OCI-LY7 (cell line): ENCODE measurements at regions not wholly inside any gene's neighbourhood (a gene's known extent, or its start where the extent isn't known, plus 50 kb on each side); places are given as distances from the start of the nearest gene placed in this dataset.

Experiments used
- BruUV-seq: library from RNA; stranded (reverse); fragments of 400-500 nt; replicated peaks from 2 replicates; lab custom pipeline; 2021; lab: Mats Ljungman, UMichigan
- CTCF ChIA-PET: fragments of 300-600 bp; sonication (Branson Sonifier 250); formaldehyde crosslinking; loops from one replicate; lab custom pipeline; 2022; ENCODE audit warnings: antibody characterized with exemption; ENCODE audit not compliant: unreplicated experiment; lab: Charles Lee
- POLR2A ChIA-PET: fragments of 300-600 bp; sonication (Branson Sonifier 250); formaldehyde crosslinking; loops from one replicate; lab custom pipeline; 2022; ENCODE audit warnings: antibody characterized with exemption; lab: Charles Lee
- DNase-seq: peaks from one replicate; pipeline ENCODE4 v3.0.0-alpha.2; 2015; ENCODE audit warnings: low spot score
- H2AFZ ChIP-seq: fragments of 200-600 bp; sonication (generic), shearing (Covaris generic); 2 replicates; pipeline ENCODE4 v1.6.1; 2014; ENCODE audit warnings: mild to moderate bottlenecking, antibody characterized with exemption, low read length, moderate library complexity
- H3K27ac ChIP-seq: fragments of 200-600 bp; sonication (generic); 2 replicates; pipeline ENCODE4 v1.5.1; 2014; ENCODE audit warnings: mixed run types, low read depth, mild to moderate bottlenecking, moderate library complexity, low read length, inconsistent platforms; ENCODE audit not compliant: poor library complexity, severe bottlenecking
- H3K36me3 ChIP-seq: fragments of 200-600 bp; sonication (generic); 2 replicates; pipeline ENCODE4 v1.6.1; 2014; ENCODE audit warnings: mild to moderate bottlenecking, antibody characterized with exemption, low read length, moderate library complexity, mixed read lengths; ENCODE audit not compliant: insufficient read depth
- H3K4me1 ChIP-seq: fragments of 200-600 bp; sonication (generic); 2 replicates; pipeline ENCODE4 v1.5.1; 2014; ENCODE audit warnings: mild to moderate bottlenecking, low read length; ENCODE audit not compliant: insufficient read depth, poor library complexity, severe bottlenecking
- H3K4me2 ChIP-seq: fragments of 200-600 bp; sonication (generic); 2 replicates; pipeline ENCODE4 v1.6.1; 2014; ENCODE audit warnings: mild to moderate bottlenecking, low read length
- H3K4me3 ChIP-seq: fragments of 200-600 bp; sonication (generic); 2 replicates; pipeline ENCODE4 v1.5.1; 2014; ENCODE audit warnings: mild to moderate bottlenecking, low read depth, low read length; ENCODE audit not compliant: poor library complexity, severe bottlenecking
- H3K79me2 ChIP-seq: fragments of 200-600 bp; sonication (generic); 2 replicates; pipeline ENCODE4 v1.6.1; 2016; ENCODE audit warnings: low read depth, mild to moderate bottlenecking, low read length, moderate library complexity, mixed read lengths; ENCODE audit not compliant: insufficient read depth
- H3K9me2 ChIP-seq: fragments of 200-600 bp; sonication (generic); 2 replicates; pipeline ENCODE4 v1.6.1; 2016; ENCODE audit warnings: mild to moderate bottlenecking, low read length, mixed read lengths; ENCODE audit not compliant: insufficient read depth
- H3K9me3 ChIP-seq: fragments of 200-600 bp; sonication (generic); 2 replicates; pipeline ENCODE4 v1.6.1; 2014; ENCODE audit warnings: mild to moderate bottlenecking, mixed run types, low read length, mixed read lengths
- H4K20me1 ChIP-seq: fragments of 200-600 bp; sonication (generic); 2 replicates; pipeline ENCODE4 v1.6.1; 2014; ENCODE audit warnings: mild to moderate bottlenecking, antibody characterized with exemption, low read length, moderate library complexity, mixed read lengths; ENCODE audit not compliant: insufficient read depth
- CTCF ChIP-seq: fragments of 200-600 bp; sonication (generic); conservative IDR thresholded peaks from 2 replicates; pipeline ENCODE4 v1.5.1; 2014; ENCODE audit warnings: mild to moderate bottlenecking, antibody characterized with exemption, low read length, moderate library complexity, mixed read lengths
- EZH2phosphoT487 ChIP-seq: fragments of 200-600 bp; sonication (generic); IDR thresholded peaks from 2 replicates; pipeline ENCODE4 v1.6.1; 2018; ENCODE audit warnings: low read depth, borderline replicate concordance, mild to moderate bottlenecking, mixed run types, antibody characterized with exemption, low read length, moderate library complexity, mixed read lengths
- intact Hi-C: fragments of 100-400 bp; cut with micrococcal nuclease; formaldehyde crosslinking; loops from one replicate; pipeline ENCODE4 v1.10.0; 2022; ENCODE audit not compliant: unreplicated experiment

- Histone ChIP-seq H3K4me2 (no peak overlapping the region), H4K20me1 (no peaks in the 10 kb centered on the region), H3K79me2 (no peaks in the 10 kb centered on the region), H3K9me2 (no peaks in the 10 kb centered on the region), H3K4me1 (no peaks in the 10 kb centered on the region), H3K27ac (no peak overlapping the region), H2AFZ (no peak overlapping the region), H3K9me3 (no peaks in the 10 kb centered on the region), H3K4me3 (no peak overlapping the region), H3K36me3 (no peaks in the 10 kb centered on the region)
- ChIA-PET CTCF (no interaction called here), POLR2A (no interaction called here)
- no peak for TF ChIP-seq EZH2phosphoT487
- no peak for TF ChIP-seq CTCF
- no peak for DNase-seq
- intact Hi-C loops = no loop called here
- BruUV-seq = no TSS peak
These were observed 103.7 kb upstream of the NT5E start for GRCh38 chr6:85346196-85346595.

- no peak for DNase-seq
- Histone ChIP-seq H4K20me1 (no peaks in the 10 kb centered on the region), H3K9me3 (no peaks in the 10 kb centered on the region), H3K4me3 (no peak overlapping the region), H3K4me2 (no peak overlapping the region), H3K36me3 (no peaks in the 10 kb centered on the region), H3K4me1 (no peaks in the 10 kb centered on the region), H3K27ac (no peak overlapping the region), H3K9me2 (no peaks in the 10 kb centered on the region), H2AFZ (no peak overlapping the region), H3K79me2 (no peaks in the 10 kb centered on the region)
- no TSS peak for BruUV-seq
- intact Hi-C loops = no loop called here
- CTCF ChIA-PET = no interaction called here
- TF ChIP-seq CTCF (no peak), EZH2phosphoT487 (no peak)
- POLR2A ChIA-PET = no interaction called here
These were observed 104.9 kb upstream of the NT5E start for GRCh38 chr6:85344996-85345395.

GRCh38 chr6:85343428-85343827 lies 106.5 kb upstream of the NT5E start:
- DNase-seq = no peak
- CTCF ChIA-PET = no interaction called here
- no peak overlapping the region for H2AFZ ChIP-seq

More at GRCh38 chr6:85343428-85343827, 106.5 kb upstream of the NT5E start:
- Histone ChIP-seq H3K4me3 (no peak overlapping the region), H3K36me3 (no peaks in the 10 kb centered on the region), H3K79me2 (no peaks in the 10 kb centered on the region), H3K4me2 (no peak overlapping the region), H3K9me2 (no peaks in the 10 kb centered on the region), H3K27ac (no peak overlapping the region), H4K20me1 (no peaks in the 10 kb centered on the region), H3K4me1 (no peaks in the 10 kb centered on the region), H3K9me3 (no peaks in the 10 kb centered on the region)
- no TSS peak for BruUV-seq
- intact Hi-C loops = no loop called here
- no peak for TF ChIP-seq EZH2phosphoT487
- no peak for TF ChIP-seq CTCF
- POLR2A ChIA-PET = interaction anchor here (0.7 kb wide), 2 partner anchors 138 to 1365 kb away, joined by 3 read pairs; no protein-coding TSS in a partner anchor
